ENCODE measurements at regions not wholly inside any gene's neighbourhood (a gene's known extent, or its start where the extent isn't known, plus 50 kb on each side); places are given as distances from the start of the nearest gene placed in this dataset.

DNA sequence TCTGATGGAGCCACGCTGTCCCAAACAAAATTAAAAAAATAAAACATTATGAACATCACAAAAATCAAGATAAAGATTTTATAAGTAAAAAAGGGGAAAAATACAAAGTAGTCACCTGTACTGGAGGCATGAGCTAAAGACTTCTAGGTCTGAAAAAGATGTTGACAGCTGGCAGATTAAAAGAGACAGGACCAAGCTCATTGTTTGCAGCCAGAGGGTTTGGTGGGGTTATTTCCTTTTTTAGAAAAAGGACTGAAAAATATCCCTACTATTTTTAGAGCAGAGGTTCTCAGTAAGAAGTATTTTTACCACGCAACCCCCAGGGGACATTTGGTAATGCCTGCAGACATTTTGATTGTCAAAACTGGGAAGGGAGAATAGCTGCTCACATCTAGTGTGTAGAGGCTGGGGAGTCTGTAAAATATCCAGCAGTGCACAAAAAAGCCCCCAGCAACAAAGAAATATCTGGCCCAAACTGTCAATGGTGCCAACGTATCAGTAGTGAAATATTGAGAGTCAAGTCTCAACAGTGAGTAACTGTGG is 353.4 kb downstream of the TLE1 start:
- Histone ChIP-seq H3K4me3 (ENCODE audit: control insufficient read depth in 2 of 3, extremely low read depth in 1 of 3, insufficient read depth in 2 of 3, low read depth in 1 of 3, low read length in 3 of 3) (no peak overlapping the region), H3K27me3 (ENCODE audit: control insufficient read depth, extremely low read depth, insufficient read depth, low read length) (no peaks in the 10 kb centered on the region), H3K79me2 (ENCODE audit: control insufficient read depth, insufficient read depth, low read length) (no peaks in the 10 kb centered on the region), H3K9ac (ENCODE audit: control insufficient read depth, extremely low read depth, insufficient read depth, low read length) (no peak overlapping the region), H3K4me1 (ENCODE audit: control insufficient read depth, extremely low read depth, insufficient read depth, low read length) (no peaks in the 10 kb centered on the region), H3K27ac (ENCODE audit: control insufficient read depth, insufficient read depth, low read length) (no peak overlapping the region), H3K9me3 (ENCODE audit: control insufficient read depth, low read depth, low read length) (no peaks in the 10 kb centered on the region), H4K20me1 (ENCODE audit: control insufficient read depth, extremely low read depth, insufficient read depth, low read length) (no peaks in the 10 kb centered on the region), H2AFZ (ENCODE audit: control insufficient read depth, low read length) (no peak overlapping the region), H3K4me2 (ENCODE audit: control insufficient read depth, extremely low read depth, insufficient read depth, low read depth, low read length) (no peak overlapping the region), H3K9me1 (ENCODE audit: control insufficient read depth, extremely low read depth, insufficient read depth, low read length) (no peaks in the 10 kb centered on the region), H3K36me3 (ENCODE audit: control insufficient read depth in 2 of 2, extremely low read depth in 1 of 2, insufficient read depth in 2 of 2, low read length in 2 of 2) (no peaks in the 10 kb centered on the region)
- FAIRE-seq (no peak), DNase-seq (ENCODE audit: low read depth, low spot score) (no peak)
- TF ChIP-seq EZH2 (IDR thresholded peaks at IDR 0.05; ENCODE audit: low read length) = no peak
- TF ChIP-seq, protein P1, sequence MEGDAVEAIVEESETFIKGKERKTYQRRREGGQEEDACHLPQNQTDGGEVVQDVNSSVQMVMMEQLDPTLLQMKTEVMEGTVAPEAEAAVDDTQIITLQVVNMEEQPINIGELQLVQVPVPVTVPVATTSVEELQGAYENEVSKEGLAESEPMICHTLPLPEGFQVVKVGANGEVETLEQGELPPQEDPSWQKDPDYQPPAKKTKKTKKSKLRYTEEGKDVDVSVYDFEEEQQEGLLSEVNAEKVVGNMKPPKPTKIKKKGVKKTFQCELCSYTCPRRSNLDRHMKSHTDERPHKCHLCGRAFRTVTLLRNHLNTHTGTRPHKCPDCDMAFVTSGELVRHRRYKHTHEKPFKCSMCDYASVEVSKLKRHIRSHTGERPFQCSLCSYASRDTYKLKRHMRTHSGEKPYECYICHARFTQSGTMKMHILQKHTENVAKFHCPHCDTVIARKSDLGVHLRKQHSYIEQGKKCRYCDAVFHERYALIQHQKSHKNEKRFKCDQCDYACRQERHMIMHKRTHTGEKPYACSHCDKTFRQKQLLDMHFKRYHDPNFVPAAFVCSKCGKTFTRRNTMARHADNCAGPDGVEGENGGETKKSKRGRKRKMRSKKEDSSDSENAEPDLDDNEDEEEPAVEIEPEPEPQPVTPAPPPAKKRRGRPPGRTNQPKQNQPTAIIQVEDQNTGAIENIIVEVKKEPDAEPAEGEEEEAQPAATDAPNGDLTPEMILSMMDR (optimal IDR thresholded peaks at IDR 0.05 in 1 of 3, IDR thresholded peaks at IDR 0.05 in 1 of 3, conservative IDR thresholded peaks at IDR 0.05 in 1 of 3; ENCODE audit: extremely low read depth in 1 of 3, insufficient read depth in 2 of 3, low read length in 3 of 3) = no peak
- dilution Hi-C loops (cut with MboI; ENCODE audit: extremely low pct_ligation_motif_present, low sequenced_read_pairs) = no loop called here

DNA sequence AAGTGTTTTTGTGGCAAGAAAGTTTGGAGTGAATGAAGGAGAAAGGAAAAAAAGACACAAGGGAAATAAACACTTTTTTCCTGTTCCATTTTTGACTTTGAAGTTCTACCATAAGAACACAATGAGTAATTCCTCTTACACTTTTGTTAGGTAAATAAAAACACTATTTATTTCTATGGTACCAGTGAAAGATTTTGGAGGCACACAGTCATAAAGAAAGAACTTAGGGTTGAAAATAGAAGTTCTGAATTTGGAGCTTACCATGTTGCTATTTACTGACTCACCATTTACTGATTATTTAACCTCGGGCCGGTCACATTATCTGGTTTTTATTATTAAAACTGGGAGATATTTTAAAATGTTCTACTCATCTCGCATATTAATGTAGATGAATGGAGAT is 367.8 kb downstream of the TLE1 start:
- FAIRE-seq = no peak
- Histone ChIP-seq H3K4me2 (ENCODE audit: control insufficient read depth, extremely low read depth, insufficient read depth, low read depth, low read length) (no peak overlapping the region), H3K27ac (ENCODE audit: control insufficient read depth, insufficient read depth, low read length) (no peak overlapping the region), H3K4me1 (ENCODE audit: control insufficient read depth, extremely low read depth, insufficient read depth, low read length) (no peaks in the 10 kb centered on the region), H3K36me3 (ENCODE audit: control insufficient read depth in 2 of 2, extremely low read depth in 1 of 2, insufficient read depth in 2 of 2, low read length in 2 of 2) (no peaks in the 10 kb centered on the region), H3K4me3 (ENCODE audit: control insufficient read depth in 2 of 3, extremely low read depth in 1 of 3, insufficient read depth in 2 of 3, low read depth in 1 of 3, low read length in 3 of 3) (no peak overlapping the region), H3K79me2 (ENCODE audit: control insufficient read depth, insufficient read depth, low read length) (no peaks in the 10 kb centered on the region), H2AFZ (ENCODE audit: control insufficient read depth, low read length) (no peak overlapping the region), H3K9me3 (ENCODE audit: control insufficient read depth, low read depth, low read length) (peaks cover 2% of the 10 kb centered on the region), H3K27me3 (ENCODE audit: control insufficient read depth, extremely low read depth, insufficient read depth, low read length) (no peaks in the 10 kb centered on the region), H4K20me1 (ENCODE audit: control insufficient read depth, extremely low read depth, insufficient read depth, low read length) (no peaks in the 10 kb centered on the region), H3K9ac (ENCODE audit: control insufficient read depth, extremely low read depth, insufficient read depth, low read length) (no peak overlapping the region), H3K9me1 (ENCODE audit: control insufficient read depth, extremely low read depth, insufficient read depth, low read length) (no peaks in the 10 kb centered on the region)
- DNase-seq (ENCODE audit: low read depth, low spot score) = no peak
- dilution Hi-C loops (cut with MboI; ENCODE audit: extremely low pct_ligation_motif_present, low sequenced_read_pairs) = no loop called here
- TF ChIP-seq, protein P1 (optimal IDR thresholded peaks at IDR 0.05 in 1 of 3, IDR thresholded peaks at IDR 0.05 in 1 of 3, conservative IDR thresholded peaks at IDR 0.05 in 1 of 3; ENCODE audit: extremely low read depth in 1 of 3, insufficient read depth in 2 of 3, low read length in 3 of 3) = no peak
- no peak for TF ChIP-seq EZH2 (IDR thresholded peaks at IDR 0.05; ENCODE audit: low read length)
